Esophagus muscularis mucosa (tissue), 4 donors: ENCODE measurements at regions not wholly inside any gene's neighbourhood (a gene's known extent, or its start where the extent isn't known, plus 50 kb on each side); places are given as distances from the start of the nearest gene placed in this dataset.

Experiments used
- DNase-seq: peaks from one replicate; pipeline ENCODE4 v3.0.0-alpha.2; 2017; ENCODE audit errors: extremely low spot score
- H3K27ac ChIP-seq, 4 donors: fragments of 200-600 bp; sonication (generic); replicated peaks in 1 of 4; 1 replicate in 3 of 4; 2 replicates in 1 of 4; pipeline ENCODE4 v1.5.1; 2016 to 2019; ENCODE audit warnings: mild to moderate bottlenecking in 1 of 4
- H3K27me3 ChIP-seq, 4 donors: fragments of 200-600 bp; sonication (generic); one replicate each; pipeline versions ENCODE4 v1.5.1 to v1.6.0; 2016 to 2019
- H3K36me3 ChIP-seq, 4 donors: fragments of 200-600 bp; sonication (generic); one replicate each; pipeline ENCODE4 v1.5.1; 2016 to 2019
- H3K4me1 ChIP-seq, 4 donors: fragments of 200-600 bp; sonication (generic); one replicate each; pipeline ENCODE4 v1.5.1; 2016 to 2019
- H3K4me3 ChIP-seq, 4 donors: fragments of 200-600 bp; sonication (generic); 1 replicate in 2 of 4; 2 replicates in 2 of 4; pipeline ENCODE4 v1.5.1; 2016 to 2019; ENCODE audit warnings: mild to moderate bottlenecking in 4 of 4, moderate library complexity in 1 of 4
- H3K9me3 ChIP-seq, 4 donors: fragments of 200-600 bp; sonication (generic); 1 replicate in 3 of 4; 2 replicates in 1 of 4; pipeline ENCODE4 v1.5.1; 2016 to 2019
- CTCF ChIP-seq, 3 experiments: fragments of 200-600 bp in 2 of 3; fragments of 450-650 bp in 1 of 3; sonication (generic) in 2 of 3; IDR thresholded peaks; one replicate each; pipeline ENCODE4 v1.5.1; 2017 to 2019; ENCODE audit warnings: antibody characterized with exemption in 3 of 3, mild to moderate bottlenecking in 2 of 3, moderate library complexity in 1 of 3
- EP300 ChIP-seq: sonication (generic); formaldehyde crosslinking; IDR thresholded peaks from one replicate; pipeline ENCODE4 v1.6.1; 2017; ENCODE audit warnings: antibody characterized with exemption
- POLR2A ChIP-seq: fragments of 450-650 bp; IDR thresholded peaks from one replicate; pipeline ENCODE4 v1.6.1; 2017; ENCODE audit warnings: antibody characterized with exemption, moderate library complexity, mild to moderate bottlenecking, low read depth
- POLR2AphosphoS5 ChIP-seq, 2 donors: sonication (generic); formaldehyde crosslinking; IDR thresholded peaks; one replicate each; pipeline ENCODE4 v1.6.1; 2017; ENCODE audit warnings: antibody characterized with exemption in 2 of 2
- WGBS: methylation state at CpG from one replicate; pipeline ENCODE4 v1.1.5; 2018; 5-methylcytosine and 5-hydroxymethylcytosine counted together
- intact Hi-C: fragments of 100-400 bp; cut with DNase I; formaldehyde crosslinking; loops from one replicate; pipeline ENCODE4 v1.15.1; 2023

DNA sequence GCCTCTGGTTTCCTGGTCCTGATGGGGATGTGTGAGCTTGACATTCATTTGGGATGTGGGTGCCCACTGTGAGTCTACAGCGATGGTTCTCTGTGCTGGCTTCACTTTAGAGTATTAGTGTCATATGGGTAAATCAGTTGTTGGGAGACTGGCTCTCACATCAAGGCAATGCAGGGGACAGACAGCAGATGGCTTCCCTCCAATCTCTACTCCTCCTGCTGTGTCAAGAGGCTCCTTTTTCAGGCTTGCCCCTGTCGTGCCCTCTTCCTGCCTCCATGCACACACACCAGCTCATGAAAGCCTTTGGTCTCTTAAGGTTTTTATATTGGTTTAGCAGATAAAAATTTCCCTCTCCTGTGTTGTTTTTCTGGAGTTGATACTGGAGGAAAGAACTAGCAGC is 315.6 kb downstream of the RDH14 start:
- no peaks in the 10 kb centered on the region for H3K9me3 ChIP-seq
- no peak for DNase-seq
- no peaks in the 10 kb centered on the region for H3K4me1 ChIP-seq
- TF ChIP-seq EP300 (no peak), POLR2AphosphoS5 (IDR thresholded peaks at IDR 0.05) (no peak), POLR2A (no peak), CTCF (IDR thresholded peaks at IDR 0.05) (no peak)
- no peaks in the 10 kb centered on the region for H3K36me3 ChIP-seq
- WGBS, result 43% methylated on average over 2 of the region's 2 CpGs
- H3K27ac ChIP-seq, result no peak overlapping the region
- no peak overlapping the region for H3K4me3 ChIP-seq
- intact Hi-C loops, result no loop called here
- no peaks in the 10 kb centered on the region for H3K27me3 ChIP-seq

DNA sequence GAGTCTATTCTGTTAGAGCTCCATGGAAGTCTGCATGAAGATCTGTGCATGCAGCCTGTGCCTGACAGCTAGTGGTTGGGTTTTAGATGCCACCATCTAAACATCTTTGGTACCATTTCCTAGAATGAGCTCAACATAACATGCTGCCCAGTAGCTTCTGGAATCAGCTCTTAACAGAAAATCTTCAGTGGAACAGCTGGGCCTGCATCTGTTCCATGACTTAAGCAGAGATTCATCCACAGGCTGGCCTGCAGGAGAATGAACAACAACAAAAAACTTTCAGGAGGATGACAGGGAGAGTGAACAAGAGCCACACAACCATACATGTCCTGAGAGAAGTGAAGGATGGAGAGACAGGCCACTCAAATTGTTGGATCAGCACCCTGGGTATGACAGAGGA is 316.6 kb downstream of the RDH14 start:
- no peaks in the 10 kb centered on the region for H3K4me1 ChIP-seq
- H3K4me3 ChIP-seq, result no peak overlapping the region
- TF ChIP-seq EP300 (no peak), POLR2AphosphoS5 (IDR thresholded peaks at IDR 0.05) (no peak), POLR2A (no peak)
- no peak for DNase-seq
- no peak overlapping the region for H3K27ac ChIP-seq
- no peaks in the 10 kb centered on the region for H3K27me3 ChIP-seq
- H3K9me3 ChIP-seq, result no peaks in the 10 kb centered on the region
- intact Hi-C loops, result no loop called here
- no peaks in the 10 kb centered on the region for H3K36me3 ChIP-seq

GRCh38 chr2:18242716-18243115 is 317.7 kb downstream of the RDH14 start:
- no peaks in the 10 kb centered on the region for H3K36me3 ChIP-seq
- H3K9me3 ChIP-seq, result no peaks in the 10 kb centered on the region
- H3K27ac ChIP-seq, result no peak overlapping the region
- H3K27me3 ChIP-seq, result no peaks in the 10 kb centered on the region
- H3K4me1 ChIP-seq, result no peaks in the 10 kb centered on the region
- intact Hi-C loops, result no loop called here
- no peak overlapping the region for H3K4me3 ChIP-seq
- TF ChIP-seq POLR2A (no peak), POLR2AphosphoS5 (IDR thresholded peaks at IDR 0.05) (no peak), EP300 (no peak), CTCF (IDR thresholded peaks at IDR 0.05) (no peak)
- DNase-seq, result no peak

GRCh38 chr2:18238209-18238608 is 322.2 kb downstream of the RDH14 start:
- TF ChIP-seq CTCF (IDR thresholded peaks at IDR 0.05), result no peak
- intact Hi-C loops, result no loop called here
- no peaks in the 10 kb centered on the region for H3K9me3 ChIP-seq
- no peak for DNase-seq
- WGBS, result 64% methylated on average over 5 of the region's 5 CpGs
- H3K4me3 ChIP-seq, result no peak overlapping the region
- no peaks in the 10 kb centered on the region for H3K4me1 ChIP-seq
- no peaks in the 10 kb centered on the region for H3K27me3 ChIP-seq
- no peaks in the 10 kb centered on the region for H3K36me3 ChIP-seq
- no peak overlapping the region for H3K27ac ChIP-seq

- 79% methylated on average over 2 of the region's 2 CpGs for WGBS
- H3K27me3 ChIP-seq, result no peaks in the 10 kb centered on the region
- intact Hi-C loops, result no loop called here
Measured at GRCh38 chr2:18237298-18237697, 323.2 kb downstream of the RDH14 start.

More at GRCh38 chr2:18237298-18237697, 323.2 kb downstream of the RDH14 start:
- no peak overlapping the region for H3K27ac ChIP-seq
- TF ChIP-seq POLR2AphosphoS5 (IDR thresholded peaks at IDR 0.05) (no peak), CTCF (IDR thresholded peaks at IDR 0.05) (no peak), POLR2A (no peak), EP300 (no peak)
- no peaks in the 10 kb centered on the region for H3K4me1 ChIP-seq
- no peaks in the 10 kb centered on the region for H3K36me3 ChIP-seq
- no peak overlapping the region for H3K4me3 ChIP-seq
- no peaks in the 10 kb centered on the region for H3K9me3 ChIP-seq
- DNase-seq, result no peak
